NCI-H2227 treated with DMSO at 0.1 percent for 48 hours (cell line): ENCODE measurements at regions not wholly inside any gene's neighbourhood (a gene's known extent, or its start where the extent isn't known, plus 50 kb on each side); places are given as distances from the start of the nearest gene placed in this dataset.

Source experiments
- DNase-seq: peaks from one replicate; lab custom pipeline; 2025; lab: John Stamatoyannopoulos, UW

GRCh38 chr16:9251026-9251425 is 159.6 kb downstream of the HAPSTR1 start:
- DNase-seq, result no peak

DNA sequence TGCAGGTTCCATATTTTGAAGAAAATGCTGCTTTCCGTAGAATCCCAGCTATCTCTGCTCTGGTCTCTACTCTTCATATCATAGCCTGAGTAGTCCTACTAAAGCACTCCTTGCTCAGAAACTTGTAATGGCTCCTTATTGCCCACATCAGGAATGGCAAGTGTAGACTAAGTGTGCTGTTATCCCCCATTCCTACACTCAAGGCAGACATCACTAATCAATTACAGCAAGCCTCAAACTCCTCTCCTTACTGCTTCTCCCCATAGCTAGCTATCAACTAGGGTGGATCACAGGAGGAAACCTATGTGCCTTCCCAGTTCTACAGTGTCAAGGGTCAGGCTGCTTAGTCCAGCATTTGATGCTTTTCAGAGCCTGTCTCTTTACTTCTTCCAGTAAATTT is 163.4 kb downstream of the HAPSTR1 start:
- DNase-seq, result no peak

- DNase-seq, result no peak
These were observed 164.8 kb downstream of the HAPSTR1 start for GRCh38 chr16:9256196-9256595.

DNA sequence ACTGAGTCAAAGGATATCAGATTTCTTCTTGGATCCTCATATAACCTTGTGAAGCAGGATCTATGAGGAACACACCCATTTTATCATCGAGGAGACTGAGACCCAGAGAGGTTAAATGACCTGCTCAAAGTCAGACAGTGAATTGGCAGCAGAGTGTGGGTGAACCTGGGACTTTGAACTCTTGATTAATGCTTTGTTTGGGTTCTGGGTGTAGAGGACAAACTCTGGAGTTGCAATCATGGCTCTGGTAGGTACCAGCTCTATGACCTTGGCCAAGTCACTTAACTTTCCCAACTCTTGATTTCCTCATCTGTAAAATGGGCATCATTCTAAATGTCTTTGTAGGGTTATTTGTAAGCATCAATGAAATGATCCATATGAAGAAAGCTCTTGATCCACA is 166.4 kb downstream of the HAPSTR1 start:
- no peak for DNase-seq

DNA sequence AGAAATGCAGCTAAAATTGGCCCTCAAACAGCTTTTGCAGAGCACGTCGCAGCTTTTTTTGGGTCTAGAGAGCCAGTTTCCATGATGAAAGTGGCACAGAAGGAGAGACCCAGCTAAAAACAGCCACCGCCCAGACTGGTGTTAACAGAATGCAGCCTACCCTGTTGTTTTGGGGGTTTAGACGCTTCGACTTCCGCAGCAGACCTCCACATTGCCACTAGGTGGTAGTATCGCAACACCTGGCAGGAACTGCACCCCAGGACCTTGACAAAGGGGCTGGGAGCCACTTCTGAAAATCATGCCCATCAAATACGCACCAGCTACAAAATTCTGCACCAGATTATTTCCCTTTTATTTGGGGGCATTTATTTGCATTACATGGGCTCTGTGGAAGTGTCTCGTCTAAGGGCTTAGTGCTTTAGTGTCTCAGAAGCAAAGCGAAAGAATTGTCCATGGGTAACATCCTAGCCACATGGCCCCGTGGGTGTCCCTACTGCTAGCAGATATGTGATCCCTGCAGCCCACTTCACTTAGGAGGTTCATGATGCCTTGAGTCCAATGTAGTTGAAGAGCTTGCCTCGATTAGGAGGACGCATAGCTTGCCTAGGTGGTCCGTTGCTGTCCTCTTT is 167.1 kb downstream of the HAPSTR1 start:
- DNase-seq, result peak; percentile 4

GRCh38 chr16:9259914-9260608 is 168.6 kb downstream of the HAPSTR1 start:
- no peak for DNase-seq

GRCh38 chr16:9260666-9261065 is 169.2 kb downstream of the HAPSTR1 start:
- DNase-seq, result no peak

- DNase-seq, result no peak
These were observed 169.9 kb downstream of the HAPSTR1 start for GRCh38 chr16:9261376-9261775.

- DNase-seq, result no peak
These were observed 171.7 kb downstream of the HAPSTR1 start for GRCh38 chr16:9262941-9263715.

GRCh38 chr16:9264067-9264466 is 172.6 kb downstream of the HAPSTR1 start:
- DNase-seq, result no peak

DNA sequence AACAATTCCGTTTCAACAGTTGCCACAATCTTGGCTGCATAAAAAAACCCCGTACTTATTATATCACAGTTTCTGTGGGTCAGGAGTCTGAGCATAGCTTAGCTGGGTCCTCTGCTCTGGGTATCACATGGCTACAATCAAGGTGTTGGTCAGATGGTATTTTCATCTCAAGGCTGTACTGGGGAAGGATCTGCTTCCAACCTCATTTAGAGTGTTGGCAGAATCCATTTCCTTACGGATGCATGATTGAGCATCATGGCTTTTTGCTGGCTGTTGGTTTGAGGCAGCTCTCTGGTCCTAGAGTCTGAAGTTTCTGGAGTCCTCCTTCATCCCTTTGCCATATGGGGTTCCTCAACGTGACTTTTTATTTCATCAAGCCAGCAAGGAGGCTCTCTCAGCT is 177.0 kb downstream of the HAPSTR1 start:
- no peak for DNase-seq

- DNase-seq, result no peak
These were observed 179.0 kb downstream of the HAPSTR1 start for GRCh38 chr16:9270424-9270823.

DNA sequence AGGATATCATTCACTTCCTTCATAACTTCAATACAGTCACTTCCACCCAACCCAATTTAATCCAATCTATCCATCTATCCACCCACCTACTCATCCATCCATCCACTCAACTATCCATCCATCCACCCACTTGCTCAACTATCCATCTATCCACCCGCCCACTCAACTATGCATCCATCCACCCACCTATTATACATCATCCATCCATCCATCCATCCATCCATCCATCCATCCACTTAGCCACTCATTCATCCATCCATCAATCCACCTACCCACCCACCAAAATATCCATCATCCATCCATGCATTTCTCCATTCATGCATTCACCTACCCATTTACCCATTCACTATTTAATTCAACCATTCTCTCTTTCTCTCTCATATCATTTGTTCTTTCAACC is 179.5 kb downstream of the HAPSTR1 start:
- no peak for DNase-seq

DNA sequence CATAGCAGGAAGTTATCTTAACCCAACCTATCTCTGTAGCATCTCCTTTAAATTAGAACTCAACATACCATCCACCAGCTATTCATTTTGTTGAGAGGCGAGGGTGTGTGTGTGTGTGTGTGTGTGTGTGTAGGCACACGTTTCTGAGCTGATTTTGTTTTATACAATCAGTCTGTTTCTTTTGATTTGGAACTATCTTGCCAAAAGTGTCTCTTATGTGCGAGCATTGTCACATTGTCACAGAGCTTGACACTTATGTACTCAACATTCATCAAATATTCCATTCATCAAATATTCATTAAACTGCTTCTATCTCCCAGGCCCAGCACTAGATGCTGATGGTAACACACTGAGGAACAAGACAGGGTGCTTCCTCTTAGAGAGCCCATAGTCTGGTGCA is 180.4 kb downstream of the HAPSTR1 start:
- no peak for DNase-seq

DNA sequence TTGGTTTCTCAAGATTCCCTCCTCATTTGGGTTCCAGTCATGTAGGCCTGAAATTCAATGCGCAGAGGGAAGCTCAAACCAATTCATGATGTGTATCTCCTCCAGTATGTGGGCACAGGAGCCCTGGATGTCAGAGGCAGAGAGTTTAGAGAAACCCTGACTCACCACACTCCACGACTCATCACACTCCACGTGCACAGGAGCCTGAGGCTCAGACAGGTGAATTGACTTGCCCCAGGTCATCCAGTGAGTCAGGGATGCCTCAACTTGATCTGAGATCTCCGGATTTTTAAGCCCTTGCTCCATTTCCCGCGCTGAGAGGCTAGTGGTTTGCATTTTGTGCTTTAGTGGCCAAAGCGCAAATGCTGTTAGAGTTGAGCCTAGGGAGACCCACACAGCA is 183.9 kb downstream of the HAPSTR1 start:
- DNase-seq, result no peak

DNA sequence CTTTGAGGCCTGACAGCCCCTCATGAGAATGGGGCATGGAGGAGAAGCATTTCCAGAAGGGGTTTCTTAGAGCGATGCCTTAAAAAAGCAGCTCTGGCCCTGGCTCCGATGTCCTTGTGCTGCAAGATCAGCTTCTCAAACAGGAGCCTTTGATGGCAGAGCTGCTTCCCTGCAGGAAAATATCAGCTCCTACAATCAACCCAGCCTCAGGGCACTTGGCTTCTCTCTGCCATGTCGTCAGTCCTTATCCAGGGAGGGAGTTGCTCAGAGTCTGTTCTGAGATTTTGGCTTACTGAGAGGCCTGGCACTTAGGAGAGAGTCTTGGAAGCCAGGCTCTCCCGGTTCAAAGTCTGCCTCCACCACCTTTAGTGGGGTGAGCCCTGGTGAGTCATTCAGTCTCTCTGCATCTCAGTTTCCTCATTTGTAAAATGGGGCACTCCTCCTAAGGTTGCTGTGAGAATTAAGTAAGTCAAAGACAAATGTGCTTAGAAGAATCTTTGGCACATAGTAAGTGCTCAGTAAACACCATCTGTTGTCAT is 184.4 kb downstream of the HAPSTR1 start:
- DNase-seq, result no peak

- DNase-seq, result no peak
These were observed 188.0 kb downstream of the HAPSTR1 start for GRCh38 chr16:9279291-9280068.

- no peak for DNase-seq
These were observed 188.6 kb downstream of the HAPSTR1 start for GRCh38 chr16:9280069-9280466.

GRCh38 chr16:9286930-9287329 is 195.5 kb downstream of the HAPSTR1 start:
- no peak for DNase-seq

- no peak for DNase-seq
These were observed 204.8 kb downstream of the HAPSTR1 start for GRCh38 chr16:9296271-9296590.

- no peak for DNase-seq
These were observed 206.1 kb downstream of the HAPSTR1 start for GRCh38 chr16:9297437-9298113.

- no peak for DNase-seq
These were observed 208.8 kb downstream of the HAPSTR1 start for GRCh38 chr16:9300252-9300651.
